Esophagus squamous epithelium (tissue), 4 donors: ENCODE measurements at regions not wholly inside any gene's neighbourhood (a gene's known extent, or its start where the extent isn't known, plus 50 kb on each side); places are given as distances from the start of the nearest gene placed in this dataset.

Experiments used
- CTCF ChIP-seq, 6 experiments: fragments of 450-650 bp in 4 of 6; fragments of 200-600 bp in 2 of 6; sonication (generic) in 2 of 6; IDR thresholded peaks; one replicate each; pipeline ENCODE4 v1.5.1; 2016 to 2019; ENCODE audit warnings: antibody characterized with exemption in 6 of 6, mild to moderate bottlenecking in 4 of 6, moderate library complexity in 4 of 6
- POLR2A ChIP-seq, 4 donors: fragments of 450-650 bp; IDR thresholded peaks; one replicate each; pipeline ENCODE4 v1.6.1; 2017; ENCODE audit warnings: antibody characterized with exemption in 4 of 4, mild to moderate bottlenecking in 4 of 4, moderate library complexity in 3 of 4

GRCh38 chr9:15058236-15058635, 148.0 kb upstream of the FREM1 start:
- TF ChIP-seq CTCF (IDR thresholded peaks at IDR 0.05), result no peak
- TF ChIP-seq POLR2A (IDR thresholded peaks at IDR 0.05), result no peak
